ENCODE measurements at regions not wholly inside any gene's neighbourhood (a gene's known extent, or its start where the extent isn't known, plus 50 kb on each side); places are given as distances from the start of the nearest gene placed in this dataset.

DNA sequence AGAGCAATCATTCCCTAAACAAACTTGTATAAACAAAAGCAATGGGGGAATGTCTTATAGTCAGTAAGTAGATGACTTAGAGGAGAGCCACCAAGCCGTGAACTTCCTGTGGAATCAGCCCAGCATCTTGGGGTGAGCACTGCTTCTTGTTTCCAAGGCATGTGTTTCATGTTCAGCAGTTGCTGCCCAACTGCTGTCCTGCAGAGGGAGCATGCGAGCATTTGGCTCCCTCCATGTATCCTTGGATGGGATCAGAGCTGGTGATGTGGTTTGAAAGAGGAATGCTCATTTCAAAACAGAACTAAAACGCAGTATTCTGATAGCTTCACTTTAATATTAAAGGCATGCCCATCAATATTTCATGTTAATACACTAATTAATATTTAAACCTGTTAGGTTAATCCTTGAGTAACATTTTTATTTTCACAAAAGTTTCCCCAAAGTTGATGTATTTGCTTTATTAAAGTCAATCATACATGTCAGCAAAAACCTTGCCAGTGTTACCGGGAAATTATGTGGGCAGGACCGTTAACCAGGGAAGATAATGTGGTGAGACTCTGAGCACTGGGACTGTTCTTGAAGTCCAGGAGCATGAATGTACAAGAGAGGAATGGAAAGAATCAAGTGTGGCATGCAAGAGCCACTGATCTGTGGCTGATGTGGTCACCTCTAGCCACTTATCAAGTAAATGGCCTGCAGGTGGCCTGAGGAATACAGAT is 172.1 kb upstream of the GGTLC1 start:
- TF ChIP-seq NFIC (IDR thresholded peaks at IDR 0.05) (peak; percentile 24; the same call in 1 of the 2 replicates), RAD21 (IDR thresholded peaks at IDR 0.05; ENCODE audit: low read depth) (peak; percentile 54)
- TF ChIP-seq, protein P1, sequence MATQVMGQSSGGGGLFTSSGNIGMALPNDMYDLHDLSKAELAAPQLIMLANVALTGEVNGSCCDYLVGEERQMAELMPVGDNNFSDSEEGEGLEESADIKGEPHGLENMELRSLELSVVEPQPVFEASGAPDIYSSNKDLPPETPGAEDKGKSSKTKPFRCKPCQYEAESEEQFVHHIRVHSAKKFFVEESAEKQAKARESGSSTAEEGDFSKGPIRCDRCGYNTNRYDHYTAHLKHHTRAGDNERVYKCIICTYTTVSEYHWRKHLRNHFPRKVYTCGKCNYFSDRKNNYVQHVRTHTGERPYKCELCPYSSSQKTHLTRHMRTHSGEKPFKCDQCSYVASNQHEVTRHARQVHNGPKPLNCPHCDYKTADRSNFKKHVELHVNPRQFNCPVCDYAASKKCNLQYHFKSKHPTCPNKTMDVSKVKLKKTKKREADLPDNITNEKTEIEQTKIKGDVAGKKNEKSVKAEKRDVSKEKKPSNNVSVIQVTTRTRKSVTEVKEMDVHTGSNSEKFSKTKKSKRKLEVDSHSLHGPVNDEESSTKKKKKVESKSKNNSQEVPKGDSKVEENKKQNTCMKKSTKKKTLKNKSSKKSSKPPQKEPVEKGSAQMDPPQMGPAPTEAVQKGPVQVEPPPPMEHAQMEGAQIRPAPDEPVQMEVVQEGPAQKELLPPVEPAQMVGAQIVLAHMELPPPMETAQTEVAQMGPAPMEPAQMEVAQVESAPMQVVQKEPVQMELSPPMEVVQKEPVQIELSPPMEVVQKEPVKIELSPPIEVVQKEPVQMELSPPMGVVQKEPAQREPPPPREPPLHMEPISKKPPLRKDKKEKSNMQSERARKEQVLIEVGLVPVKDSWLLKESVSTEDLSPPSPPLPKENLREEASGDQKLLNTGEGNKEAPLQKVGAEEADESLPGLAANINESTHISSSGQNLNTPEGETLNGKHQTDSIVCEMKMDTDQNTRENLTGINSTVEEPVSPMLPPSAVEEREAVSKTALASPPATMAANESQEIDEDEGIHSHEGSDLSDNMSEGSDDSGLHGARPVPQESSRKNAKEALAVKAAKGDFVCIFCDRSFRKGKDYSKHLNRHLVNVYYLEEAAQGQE (IDR thresholded peaks at IDR 0.05; ENCODE audit: low read depth), result no peak

DNA sequence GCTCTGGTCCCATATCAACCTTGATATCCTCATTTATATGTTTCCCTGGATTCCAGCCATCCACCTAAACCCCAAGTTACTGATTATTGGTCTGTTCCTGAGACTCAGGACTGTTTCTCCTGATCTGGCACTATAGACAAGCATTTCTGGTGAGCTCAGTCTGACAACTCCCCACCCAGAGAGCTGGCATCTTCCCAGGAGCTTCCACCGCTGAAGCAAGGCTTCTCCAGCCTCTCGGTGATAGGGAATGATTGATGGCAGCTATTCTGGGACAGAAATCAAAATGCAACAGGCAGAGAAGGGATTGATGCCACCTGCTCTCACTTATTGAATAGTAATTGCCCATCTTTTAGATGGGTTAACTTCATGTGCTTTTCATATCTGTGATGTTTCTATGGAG is 169.7 kb upstream of the GGTLC1 start:
- TF ChIP-seq ZBTB7A (IDR thresholded peaks at IDR 0.05; ENCODE audit: low read depth), result no peak
- no peak for TF ChIP-seq TAF1 (IDR thresholded peaks at IDR 0.05; ENCODE audit: low read depth)
- TF ChIP-seq EGR1 (IDR thresholded peaks at IDR 0.05), result no peak
- no peak for TF ChIP-seq RAD21 (IDR thresholded peaks at IDR 0.05; ENCODE audit: low read depth)
- no peak for TF ChIP-seq YY1 (IDR thresholded peaks at IDR 0.05; ENCODE audit: low read depth)
- no peak for TF ChIP-seq CREB1 (IDR thresholded peaks at IDR 0.05; ENCODE audit: low read depth)
- TF ChIP-seq NFIC (IDR thresholded peaks at IDR 0.05), result no peak
- no peak for TF ChIP-seq TCF12 (IDR thresholded peaks at IDR 0.05; ENCODE audit: low read depth)
- TF ChIP-seq, protein P2, sequence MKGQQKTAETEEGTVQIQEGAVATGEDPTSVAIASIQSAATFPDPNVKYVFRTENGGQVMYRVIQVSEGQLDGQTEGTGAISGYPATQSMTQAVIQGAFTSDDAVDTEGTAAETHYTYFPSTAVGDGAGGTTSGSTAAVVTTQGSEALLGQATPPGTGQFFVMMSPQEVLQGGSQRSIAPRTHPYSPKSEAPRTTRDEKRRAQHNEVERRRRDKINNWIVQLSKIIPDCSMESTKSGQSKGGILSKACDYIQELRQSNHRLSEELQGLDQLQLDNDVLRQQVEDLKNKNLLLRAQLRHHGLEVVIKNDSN (IDR thresholded peaks at IDR 0.05), result no peak
- TF ChIP-seq EP300 (IDR thresholded peaks at IDR 0.05; ENCODE audit: borderline replicate concordance), result no peak
- TF ChIP-seq, protein P3, sequence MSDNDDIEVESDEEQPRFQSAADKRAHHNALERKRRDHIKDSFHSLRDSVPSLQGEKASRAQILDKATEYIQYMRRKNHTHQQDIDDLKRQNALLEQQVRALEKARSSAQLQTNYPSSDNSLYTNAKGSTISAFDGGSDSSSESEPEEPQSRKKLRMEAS (IDR thresholded peaks at IDR 0.05), result no peak
- TF ChIP-seq TEAD4 (IDR thresholded peaks at IDR 0.05), result no peak
- TF ChIP-seq CEBPB (IDR thresholded peaks at IDR 0.05), result no peak
- TF ChIP-seq FOXM1 (IDR thresholded peaks at IDR 0.05; ENCODE audit: borderline replicate concordance, low read depth), result no peak
- TF ChIP-seq, protein P1 (IDR thresholded peaks at IDR 0.05; ENCODE audit: low read depth), result no peak

- TF ChIP-seq, protein P2 (IDR thresholded peaks at IDR 0.05), result peak; percentile 56
- TF ChIP-seq ZBTB7A (IDR thresholded peaks at IDR 0.05; ENCODE audit: low read depth) (no peak), EP300 (IDR thresholded peaks at IDR 0.05; ENCODE audit: borderline replicate concordance) (no peak), EGR1 (IDR thresholded peaks at IDR 0.05) (no peak), CEBPB (IDR thresholded peaks at IDR 0.05) (no peak), TEAD4 (IDR thresholded peaks at IDR 0.05) (no peak), FOXM1 (IDR thresholded peaks at IDR 0.05; ENCODE audit: borderline replicate concordance, low read depth) (no peak)
- TF ChIP-seq, protein P3 (IDR thresholded peaks at IDR 0.05), result no peak
- TF ChIP-seq, protein P1 (IDR thresholded peaks at IDR 0.05; ENCODE audit: low read depth), result no peak
These were observed 168.6 kb upstream of the GGTLC1 start for GRCh38 chr20:24157213-24157612.

GRCh38 chr20:24153101-24154040 is 164.8 kb upstream of the GGTLC1 start:
- TF ChIP-seq, protein P1 (IDR thresholded peaks at IDR 0.05; ENCODE audit: low read depth), result no peak
- TF ChIP-seq TAF1 (IDR thresholded peaks at IDR 0.05; ENCODE audit: low read depth), result no peak
- TF ChIP-seq EP300 (IDR thresholded peaks at IDR 0.05; ENCODE audit: borderline replicate concordance), result no peak
- no peak for TF ChIP-seq CREB1 (IDR thresholded peaks at IDR 0.05; ENCODE audit: low read depth)
- no peak for TF ChIP-seq RAD21 (IDR thresholded peaks at IDR 0.05; ENCODE audit: low read depth)
- TF ChIP-seq, protein P2 (IDR thresholded peaks at IDR 0.05), result no peak
- TF ChIP-seq, protein P3 (IDR thresholded peaks at IDR 0.05), result no peak
- TF ChIP-seq TEAD4 (IDR thresholded peaks at IDR 0.05), result no peak

Measured in Ishikawa (cell line).